ENCODE measurements at regions not wholly inside any gene's neighbourhood (a gene's known extent, or its start where the extent isn't known, plus 50 kb on each side); places are given as distances from the start of the nearest gene placed in this dataset.
"Not testable (repeated sequence)": the region's sequence is repeated elsewhere in the genome, so short reads cannot be mapped to it uniquely, and the experiment has no call there.

GRCh38 chr10:130265542-130265941 lies 129.4 kb downstream of the GLRX3 start:
- TF ChIP-seq CTCF (IDR thresholded peaks at IDR 0.05; ENCODE audit: insufficient read depth, low read length, missing control alignments), result no peak
- POLR2A ChIA-PET, result no interaction called here

GRCh38 chr10:130282492-130283218 lies 146.5 kb downstream of the GLRX3 start:
- DNase-seq (ENCODE audit: low read depth, low spot score), result no peak
- no peak for TF ChIP-seq CTCF (IDR thresholded peaks at IDR 0.05; ENCODE audit: insufficient read depth, low read length, missing control alignments)
- ChIA-PET CTCF (no interaction called here), POLR2A (no interaction called here)
- no peak overlapping the region for H3K4me3 ChIP-seq (ENCODE audit: low read depth, low read length)

More at GRCh38 chr10:130265542-130265941, 129.4 kb downstream of the GLRX3 start:
- H3K4me3 ChIP-seq (ENCODE audit: low read depth, low read length), result no peak overlapping the region
- CTCF ChIA-PET, result no interaction called here
- no peak for DNase-seq (ENCODE audit: low read depth, low spot score)

GRCh38 chr10:130283219-130283545 lies 147.0 kb downstream of the GLRX3 start:
- POLR2A ChIA-PET, result no interaction called here
- CTCF ChIA-PET, result no interaction called here
- no peak for TF ChIP-seq CTCF (IDR thresholded peaks at IDR 0.05; ENCODE audit: insufficient read depth, low read length, missing control alignments)
- no peak for DNase-seq (ENCODE audit: low read depth, low spot score)
- H3K4me3 ChIP-seq (ENCODE audit: low read depth, low read length), result no peak overlapping the region

DNA sequence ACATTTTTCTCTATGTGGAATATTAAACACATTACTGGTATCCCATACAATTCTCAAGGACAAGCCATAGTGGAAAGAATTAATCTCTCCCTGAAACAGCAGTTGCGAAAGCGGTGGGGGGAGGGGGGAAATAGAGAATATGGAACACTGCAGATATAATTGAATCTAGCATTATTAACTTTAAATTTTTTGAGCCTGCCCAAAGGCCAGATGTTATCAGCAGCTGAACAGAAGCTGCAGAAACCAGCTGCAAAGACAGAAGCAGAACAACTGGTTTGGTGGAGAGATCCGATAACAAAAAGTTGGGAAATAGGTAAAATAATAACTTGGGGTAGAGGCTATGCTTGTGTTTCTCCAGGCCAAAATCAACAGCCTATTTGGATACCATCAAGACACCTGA lies 159.6 kb downstream of the GLRX3 start:
- POLR2A ChIA-PET; H3K4me3 ChIP-seq (ENCODE audit: low read depth, low read length); CTCF ChIA-PET; DNase-seq (ENCODE audit: low read depth, low spot score): not testable (repeated sequence)

GRCh38 chr10:130300608-130301020 lies 164.4 kb downstream of the GLRX3 start:
- no peak for DNase-seq (ENCODE audit: low read depth, low spot score)
- TF ChIP-seq CTCF (IDR thresholded peaks at IDR 0.05; ENCODE audit: insufficient read depth, low read length, missing control alignments), result no peak
- ChIA-PET CTCF (no interaction called here), POLR2A (no interaction called here)
- no peak overlapping the region; the same call in 1 of the 2 replicates for H3K4me3 ChIP-seq (ENCODE audit: low read depth, low read length)

DNA sequence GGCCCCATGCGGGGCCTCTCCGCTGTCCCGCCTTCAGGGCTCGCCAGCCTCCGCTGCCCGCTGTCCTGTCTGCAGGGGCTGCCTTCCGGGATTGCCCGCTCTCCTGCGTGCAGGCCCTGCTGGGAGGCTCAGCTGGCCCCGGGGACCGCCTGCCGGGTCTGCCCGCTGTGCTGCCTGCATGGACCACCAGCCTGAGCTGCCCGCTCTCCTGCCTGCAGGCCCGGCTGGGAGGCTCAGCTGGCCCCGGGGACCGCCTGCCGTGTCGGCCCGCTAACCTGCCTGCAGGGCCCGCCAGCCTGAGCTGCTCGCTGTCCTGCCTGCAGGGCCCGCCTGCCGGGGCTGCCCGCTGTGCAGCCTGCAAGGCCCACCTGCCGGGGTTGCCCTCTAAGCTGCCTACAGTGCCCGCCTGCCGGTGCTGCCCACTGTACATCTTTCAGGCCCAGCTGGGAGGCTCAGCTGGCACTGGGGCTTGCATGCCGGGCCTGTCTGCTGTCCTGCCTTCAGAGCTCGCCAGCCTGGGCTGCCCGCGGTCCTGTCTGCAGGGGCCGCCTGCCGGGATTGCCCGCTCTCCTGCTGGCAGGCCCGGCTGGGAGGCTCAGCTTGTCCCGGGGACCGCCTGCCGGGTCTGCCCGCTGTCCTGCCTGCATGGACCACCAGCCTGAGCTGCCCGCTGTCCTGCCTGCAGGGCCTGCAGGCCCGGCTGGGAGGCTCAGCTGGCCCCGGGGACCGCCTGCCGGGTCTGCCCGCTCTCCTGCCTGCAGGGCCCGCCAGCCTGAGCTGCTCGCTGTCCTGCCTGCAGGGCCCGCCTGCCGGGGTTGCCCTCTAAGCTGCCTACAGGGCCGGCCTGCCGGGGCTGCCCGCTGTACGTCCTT lies 165.1 kb downstream of the GLRX3 start:
- no peak overlapping the region; the same call in 1 of the 2 replicates for H3K4me3 ChIP-seq (ENCODE audit: low read depth, low read length)
- CTCF ChIA-PET, result no interaction called here
- POLR2A ChIA-PET, result no interaction called here
- TF ChIP-seq CTCF (IDR thresholded peaks at IDR 0.05; ENCODE audit: insufficient read depth, low read length, missing control alignments), result no peak
- no peak for DNase-seq (ENCODE audit: low read depth, low spot score)
